Kidney (tissue), 13 donors: ENCODE measurements at regions not wholly inside any gene's neighbourhood (a gene's known extent, or its start where the extent isn't known, plus 50 kb on each side); places are given as distances from the start of the nearest gene placed in this dataset.

ENCODE experiments used
- DNase-seq, 5 donors: peaks; one replicate each; pipeline ENCODE4 v3.0.0-alpha.2; 2013 to 2020
- FAIRE-seq: peaks from 2 replicates; lab custom pipeline; 2012; peaks lifted over from hg19 to GRCh38; lab: Jason Lieb, UNC
- H3K27ac ChIP-seq, 2 donors: one replicate each; pipeline ENCODE4 v1.7.0; 2013; ENCODE audit warnings: low read depth in 2 of 2, low read length in 2 of 2, inconsistent platforms in 1 of 2
- H3K27me3 ChIP-seq: one replicate; pipeline ENCODE4 v1.7.1; 2013; ENCODE audit warnings: low read length, inconsistent platforms; ENCODE audit not compliant: control insufficient read depth, insufficient read depth
- H3K36me3 ChIP-seq, 3 donors: one replicate each; pipeline versions ENCODE4 v1.7.0 to v1.7.1; 2013; ENCODE audit warnings: low read length in 3 of 3, control low read depth in 1 of 3, inconsistent platforms in 1 of 3; ENCODE audit not compliant: insufficient read depth in 3 of 3, control insufficient read depth in 2 of 3
- H3K4me1 ChIP-seq, 3 donors: one replicate each; pipeline versions ENCODE4 v1.7.0 to v1.7.1; 2013; ENCODE audit warnings: low read length in 3 of 3, inconsistent platforms in 1 of 3, low read depth in 1 of 3; ENCODE audit not compliant: control insufficient read depth in 2 of 3, insufficient read depth in 2 of 3
- H3K4me3 ChIP-seq, 3 donors: one replicate each; pipeline versions ENCODE4 v1.7.0 to v1.8.1; 2013; ENCODE audit warnings: low read length in 3 of 3, control low read depth in 1 of 3, inconsistent platforms in 1 of 3
- H3K9ac ChIP-seq, 3 donors: one replicate each; pipeline versions ENCODE4 v1.7.0 to v1.7.1; 2013; ENCODE audit warnings: low read length in 3 of 3, control low read depth in 1 of 3, inconsistent platforms in 1 of 3
- H3K9me3 ChIP-seq, 3 donors: one replicate each; pipeline versions ENCODE4 v1.7.0 to v1.7.1; 2013; ENCODE audit warnings: low read length in 3 of 3, control low read depth in 1 of 3, inconsistent platforms in 1 of 3; ENCODE audit not compliant: control insufficient read depth in 2 of 3, insufficient read depth in 1 of 3
- intact Hi-C: fragments of 100-400 bp; cut with DNase I; formaldehyde crosslinking; loops from one replicate; pipeline ENCODE4 v1.11.1; 2022
- TF ChIP-seq, protein P1 (sequence below): IDR thresholded peaks from 3 replicates; pipeline ENCODE4 v1.5.1; 2012; ENCODE audit warnings: mild to moderate bottlenecking, moderate library complexity, borderline replicate concordance; ENCODE audit not compliant: insufficient read depth; ENCODE audit errors: extremely low read depth
- donor health status: control.
- donor health status: control.
- donor health status: control.
- donor health status: control.
- donor health status: control.
- donor health status: DM: yes; HTN: yes; CAD: no.
- donor health status: Normal renal cell carcinoma (clear cell type).

DNA sequence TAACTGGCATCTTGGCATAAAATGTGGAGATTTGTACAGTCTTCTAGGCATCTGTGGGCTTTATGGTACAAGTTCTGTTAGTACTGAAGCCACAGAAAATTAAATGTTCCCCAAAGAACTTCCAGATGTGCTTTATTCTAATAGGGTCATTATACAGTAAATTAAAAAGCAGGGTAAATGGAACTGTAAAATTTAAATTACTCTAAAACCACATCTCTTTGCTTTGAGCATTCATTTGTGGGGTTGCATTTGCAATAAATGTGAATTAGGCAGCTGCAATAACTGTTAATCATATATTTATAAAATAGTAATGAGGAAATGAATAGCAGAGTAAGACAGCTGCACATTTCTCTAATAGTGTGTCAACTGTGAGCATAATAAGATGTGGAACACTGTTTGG, 151.5 kb downstream of the BUB3 start:
- no peaks in the 10 kb centered on the region for H3K36me3 ChIP-seq
- intact Hi-C loops: no loop called here
- DNase-seq: no peak
- H3K9ac ChIP-seq: no peak overlapping the region
- no peak overlapping the region for H3K27ac ChIP-seq
- H3K9me3 ChIP-seq: no peaks in the 10 kb centered on the region
- no peak for FAIRE-seq
- H3K4me1 ChIP-seq: no peaks in the 10 kb centered on the region
- no peak overlapping the region for H3K4me3 ChIP-seq
- TF ChIP-seq, protein P1, sequence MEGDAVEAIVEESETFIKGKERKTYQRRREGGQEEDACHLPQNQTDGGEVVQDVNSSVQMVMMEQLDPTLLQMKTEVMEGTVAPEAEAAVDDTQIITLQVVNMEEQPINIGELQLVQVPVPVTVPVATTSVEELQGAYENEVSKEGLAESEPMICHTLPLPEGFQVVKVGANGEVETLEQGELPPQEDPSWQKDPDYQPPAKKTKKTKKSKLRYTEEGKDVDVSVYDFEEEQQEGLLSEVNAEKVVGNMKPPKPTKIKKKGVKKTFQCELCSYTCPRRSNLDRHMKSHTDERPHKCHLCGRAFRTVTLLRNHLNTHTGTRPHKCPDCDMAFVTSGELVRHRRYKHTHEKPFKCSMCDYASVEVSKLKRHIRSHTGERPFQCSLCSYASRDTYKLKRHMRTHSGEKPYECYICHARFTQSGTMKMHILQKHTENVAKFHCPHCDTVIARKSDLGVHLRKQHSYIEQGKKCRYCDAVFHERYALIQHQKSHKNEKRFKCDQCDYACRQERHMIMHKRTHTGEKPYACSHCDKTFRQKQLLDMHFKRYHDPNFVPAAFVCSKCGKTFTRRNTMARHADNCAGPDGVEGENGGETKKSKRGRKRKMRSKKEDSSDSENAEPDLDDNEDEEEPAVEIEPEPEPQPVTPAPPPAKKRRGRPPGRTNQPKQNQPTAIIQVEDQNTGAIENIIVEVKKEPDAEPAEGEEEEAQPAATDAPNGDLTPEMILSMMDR: no peak
- H3K27me3 ChIP-seq: no peaks in the 10 kb centered on the region

DNA sequence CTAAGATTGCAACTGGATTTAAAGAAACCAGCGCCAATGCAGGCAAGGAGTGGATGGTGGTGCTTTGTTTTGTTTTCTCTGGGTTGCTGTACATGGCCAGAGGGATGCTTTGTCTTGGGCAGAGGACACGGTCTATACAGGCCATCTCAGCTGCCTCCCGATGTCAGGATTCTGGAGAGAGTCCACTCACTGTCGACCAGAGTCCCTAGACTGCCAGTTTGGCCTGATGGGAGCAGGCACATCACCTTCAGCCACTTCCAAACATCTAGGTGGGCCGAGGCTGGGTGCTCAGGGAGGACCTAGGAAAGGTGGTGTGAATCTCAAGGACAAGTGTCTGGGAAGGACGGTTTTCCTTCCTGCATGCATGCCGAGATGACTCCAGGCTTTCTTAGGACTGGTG, 152.1 kb downstream of the BUB3 start:
- no peaks in the 10 kb centered on the region for H3K9me3 ChIP-seq
- no peaks in the 10 kb centered on the region for H3K27me3 ChIP-seq
- no peak overlapping the region for H3K27ac ChIP-seq
- H3K4me1 ChIP-seq: no peaks in the 10 kb centered on the region
- no peak overlapping the region for H3K4me3 ChIP-seq
- no peaks in the 10 kb centered on the region for H3K36me3 ChIP-seq
- TF ChIP-seq, protein P1: no peak
- FAIRE-seq: no peak
- H3K9ac ChIP-seq: no peak overlapping the region
- intact Hi-C loops: no loop called here
- DNase-seq: no peak

GRCh38 chr10:123309731-123310130, 155.5 kb downstream of the BUB3 start:
- Histone ChIP-seq H3K27me3 (no peaks in the 10 kb centered on the region), H3K27ac (no peak overlapping the region), H3K4me1 (no peaks in the 10 kb centered on the region), H3K9me3 (no peaks in the 10 kb centered on the region), H3K36me3 (no peaks in the 10 kb centered on the region), H3K4me3 (no peak overlapping the region), H3K9ac (no peak overlapping the region)
- intact Hi-C loops: no loop called here
- FAIRE-seq: no peak
- TF ChIP-seq, protein P1: no peak
- no peak for DNase-seq

DNA sequence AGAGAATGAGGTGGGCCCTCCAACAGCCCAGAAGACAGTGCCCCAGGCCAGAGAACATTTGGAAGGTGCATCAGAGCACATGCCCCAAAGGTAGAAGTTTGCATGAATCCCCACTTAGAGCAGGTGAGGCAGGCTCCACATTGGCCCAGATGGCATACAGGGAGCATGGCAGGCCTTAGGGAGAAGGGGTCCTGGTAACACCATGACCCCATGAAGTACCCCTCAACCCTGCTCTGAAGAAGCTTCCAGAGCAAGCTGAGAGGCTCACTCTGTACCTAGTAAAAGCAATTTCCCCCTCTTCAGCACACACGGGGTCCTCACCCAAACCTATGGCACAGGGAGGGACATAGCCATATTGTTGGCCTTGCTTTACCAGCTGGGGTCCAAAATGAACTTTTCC, 162.6 kb downstream of the BUB3 start:
- H3K4me3 ChIP-seq: no peak overlapping the region
- H3K27ac ChIP-seq: no peak overlapping the region
- no peaks in the 10 kb centered on the region for H3K4me1 ChIP-seq
- H3K9me3 ChIP-seq: no peaks in the 10 kb centered on the region
- FAIRE-seq (no peak), DNase-seq (no peak)
- no peaks in the 10 kb centered on the region for H3K36me3 ChIP-seq
- intact Hi-C loops: no loop called here
- H3K27me3 ChIP-seq: no peaks in the 10 kb centered on the region
- TF ChIP-seq, protein P1: no peak
- no peak overlapping the region for H3K9ac ChIP-seq
